GM18870 (cell line): ENCODE measurements at regions not wholly inside any gene's neighbourhood (a gene's known extent, or its start where the extent isn't known, plus 50 kb on each side); places are given as distances from the start of the nearest gene placed in this dataset.

ENCODE experiments used
- ATAC-seq: cut with Tn5 transposase; IDR thresholded peaks from one replicate; pipeline ENCODE4 v1.9.1; 2021; ENCODE audit warnings: moderate library complexity; ENCODE audit not compliant: unreplicated experiment

- no peak for ATAC-seq
Observed at GRCh38 chr4:54793856-54794422, 136.2 kb downstream of the KIT start.
